ENCODE measurements at regions not wholly inside any gene's neighbourhood (a gene's known extent, or its start where the extent isn't known, plus 50 kb on each side); places are given as distances from the start of the nearest gene placed in this dataset.

DNA sequence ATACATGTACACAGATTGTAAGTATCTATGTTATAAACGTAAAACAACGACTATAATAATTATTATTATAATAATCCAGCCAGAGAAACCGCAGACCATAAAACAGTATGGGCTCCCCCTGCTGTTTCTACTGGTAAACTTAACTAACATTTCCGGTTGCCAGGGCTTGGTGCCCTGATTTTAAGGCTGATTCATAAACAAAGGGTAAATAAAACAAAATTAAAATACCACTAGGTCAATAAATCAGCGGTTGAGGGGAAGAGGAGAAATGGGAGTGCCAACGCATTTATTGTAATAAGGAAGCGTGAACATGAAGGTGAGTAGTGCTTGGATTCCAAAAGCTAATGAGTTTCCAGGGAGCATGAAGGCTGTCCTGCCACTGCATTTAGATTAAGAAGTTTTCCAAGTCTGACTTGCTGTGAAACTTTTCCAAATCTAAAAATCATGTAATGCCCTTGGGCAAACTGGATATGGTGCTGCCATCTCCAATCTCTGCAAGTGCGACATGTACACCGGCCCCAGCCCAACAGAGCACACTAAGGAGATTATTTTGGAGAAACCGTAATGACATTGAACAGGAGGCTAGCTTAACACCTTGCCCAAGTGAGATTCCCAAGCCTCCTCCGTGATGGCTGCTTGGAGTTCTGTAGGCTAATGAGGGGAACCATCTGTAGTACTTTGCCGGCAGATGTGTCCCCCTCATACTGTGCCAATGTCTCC, 50.7 kb upstream of the HNRNPA3 start:
- TF ChIP-seq, protein P1, sequence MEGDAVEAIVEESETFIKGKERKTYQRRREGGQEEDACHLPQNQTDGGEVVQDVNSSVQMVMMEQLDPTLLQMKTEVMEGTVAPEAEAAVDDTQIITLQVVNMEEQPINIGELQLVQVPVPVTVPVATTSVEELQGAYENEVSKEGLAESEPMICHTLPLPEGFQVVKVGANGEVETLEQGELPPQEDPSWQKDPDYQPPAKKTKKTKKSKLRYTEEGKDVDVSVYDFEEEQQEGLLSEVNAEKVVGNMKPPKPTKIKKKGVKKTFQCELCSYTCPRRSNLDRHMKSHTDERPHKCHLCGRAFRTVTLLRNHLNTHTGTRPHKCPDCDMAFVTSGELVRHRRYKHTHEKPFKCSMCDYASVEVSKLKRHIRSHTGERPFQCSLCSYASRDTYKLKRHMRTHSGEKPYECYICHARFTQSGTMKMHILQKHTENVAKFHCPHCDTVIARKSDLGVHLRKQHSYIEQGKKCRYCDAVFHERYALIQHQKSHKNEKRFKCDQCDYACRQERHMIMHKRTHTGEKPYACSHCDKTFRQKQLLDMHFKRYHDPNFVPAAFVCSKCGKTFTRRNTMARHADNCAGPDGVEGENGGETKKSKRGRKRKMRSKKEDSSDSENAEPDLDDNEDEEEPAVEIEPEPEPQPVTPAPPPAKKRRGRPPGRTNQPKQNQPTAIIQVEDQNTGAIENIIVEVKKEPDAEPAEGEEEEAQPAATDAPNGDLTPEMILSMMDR (conservative IDR thresholded peaks at IDR 0.05; ENCODE audit: low read depth, low read length): peak; percentile 70
- no peak for TF ChIP-seq EZH2 (IDR thresholded peaks at IDR 0.05; ENCODE audit: low read length, unreplicated experiment)
